ENCODE measurements at regions not wholly inside any gene's neighbourhood (a gene's known extent, or its start where the extent isn't known, plus 50 kb on each side); places are given as distances from the start of the nearest gene placed in this dataset.
"Not testable (repeated sequence)": the region's sequence is repeated elsewhere in the genome, so short reads cannot be mapped to it uniquely, and the experiment has no call there.

DNA sequence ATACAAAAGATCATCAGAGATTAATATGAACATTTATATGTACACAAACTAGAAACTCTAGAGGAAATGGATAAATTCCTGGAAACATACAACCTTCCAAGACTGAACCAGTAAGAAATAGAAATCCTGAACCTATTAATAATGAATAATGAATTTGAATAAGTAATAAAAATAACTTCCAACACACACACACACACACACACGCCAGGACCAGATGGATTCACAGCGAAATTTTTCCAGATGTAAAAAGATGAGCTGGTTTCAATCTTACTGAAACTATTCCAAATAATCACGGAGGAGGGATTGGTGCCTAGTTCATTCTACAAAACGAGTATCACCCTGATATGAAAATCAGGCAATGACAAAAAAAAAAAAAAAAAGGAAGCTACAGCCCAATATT, 1095.0 kb downstream of the FAT4 start:
- POLR2A ChIA-PET, result no interaction called here
- CTCF ChIA-PET, result no interaction called here
- H3K9me3 Mint-ChIP-seq, result peaks cover 0 to 30% (median 22%) of the 10 kb centered on the region in 5 donors

DNA sequence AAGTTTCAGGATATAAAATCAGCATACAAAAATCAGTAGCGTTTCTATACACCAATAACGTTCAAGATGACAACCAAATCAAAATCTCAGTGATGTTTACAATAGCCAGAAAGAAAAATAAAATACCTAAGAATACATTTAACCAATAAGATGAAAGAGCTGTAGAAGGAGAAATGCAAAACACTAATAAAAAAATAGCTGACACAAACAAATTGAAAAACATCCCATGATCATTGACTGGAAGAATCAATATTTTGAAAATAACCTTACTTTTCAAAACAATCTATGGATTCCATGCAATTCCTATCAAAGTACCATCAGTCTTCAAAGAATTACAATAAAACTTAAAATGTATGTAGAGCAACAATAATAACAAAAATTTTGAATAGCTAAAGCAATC, 1096.3 kb downstream of the FAT4 start:
- H3K4me1 ChIP-seq (ENCODE audit: insufficient read depth, low read length), result no peaks in the 10 kb centered on the region
- no peak for DNase-seq
- no peak overlapping the region for H3K4me3 Mint-ChIP-seq
- no peaks in the 10 kb centered on the region for H3K9me3 ChIP-seq (ENCODE audit: low read length)
- no peak overlapping the region for H3K27ac Mint-ChIP-seq
- H3K27ac ChIP-seq (ENCODE audit: low read depth, low read length), result no peak overlapping the region
- POLR2A ChIA-PET, result no interaction called here
- H3K27me3 Mint-ChIP-seq, result no peaks in the 10 kb centered on the region
- no peak overlapping the region for H3K4me3 ChIP-seq (ENCODE audit: low read length)
- CTCF ChIA-PET, result no interaction called here
- no peaks in the 10 kb centered on the region for H3K36me3 ChIP-seq (ENCODE audit: insufficient read depth, low read length)
- H3K36me3 Mint-ChIP-seq, result no peaks in the 10 kb centered on the region
- H3K4me1 Mint-ChIP-seq, result no peaks in the 10 kb centered on the region
- H3K27me3 ChIP-seq (ENCODE audit: insufficient read depth, low read length, poor library complexity, severe bottlenecking), result no peaks in the 10 kb centered on the region
- peaks cover 0 to 30% (median 20%) of the 10 kb centered on the region in 5 donors for H3K9me3 Mint-ChIP-seq

More for the DNA sequence above, 1095.0 kb downstream of the FAT4 start:
- Mint-ChIP-seq H3K4me3 (no peak overlapping the region), H3K27ac (no peak overlapping the region), H3K36me3 (no peaks in the 10 kb centered on the region), H3K27me3 (no peaks in the 10 kb centered on the region), H3K4me1 (no peaks in the 10 kb centered on the region)
- H3K27ac ChIP-seq (ENCODE audit: low read depth, low read length), result no peak overlapping the region
- H3K9me3 ChIP-seq (ENCODE audit: low read length), result no peaks in the 10 kb centered on the region
- no peak for DNase-seq
- no peaks in the 10 kb centered on the region for H3K27me3 ChIP-seq (ENCODE audit: insufficient read depth, low read length, poor library complexity, severe bottlenecking)
- H3K4me3 ChIP-seq (ENCODE audit: low read length), result no peak overlapping the region
- H3K4me1 ChIP-seq (ENCODE audit: insufficient read depth, low read length), result no peaks in the 10 kb centered on the region
- H3K36me3 ChIP-seq (ENCODE audit: insufficient read depth, low read length), result no peaks in the 10 kb centered on the region

DNA sequence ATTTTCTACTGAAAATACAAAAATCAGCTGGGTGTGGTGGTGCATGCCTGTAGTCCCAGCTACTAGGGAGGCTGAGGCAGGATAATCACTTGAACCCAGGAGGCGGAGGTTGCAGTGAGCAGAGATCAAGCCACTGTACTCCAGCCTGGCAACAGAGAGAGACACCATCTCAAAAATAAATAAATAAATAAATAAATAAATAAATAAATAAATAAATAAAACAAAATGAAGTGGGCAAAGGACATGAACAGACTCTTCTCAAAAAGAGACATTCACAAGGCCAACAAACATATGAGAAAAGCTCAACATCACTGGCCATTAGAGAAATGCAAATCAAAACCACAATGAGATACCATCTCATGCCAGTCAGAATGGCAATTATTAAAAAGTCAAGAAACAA, 1097.6 kb downstream of the FAT4 start:
- H3K9me3 Mint-ChIP-seq, result peaks cover 0 to 29% (median 20%) of the 10 kb centered on the region in 5 donors
- DNase-seq; H3K4me1 ChIP-seq (ENCODE audit: insufficient read depth, low read length); H3K27ac Mint-ChIP-seq; CTCF ChIA-PET; POLR2A ChIA-PET; H3K4me1 Mint-ChIP-seq; H3K9me3 ChIP-seq (ENCODE audit: low read length); H3K36me3 Mint-ChIP-seq; H3K27ac ChIP-seq (ENCODE audit: low read depth, low read length); H3K27me3 ChIP-seq (ENCODE audit: insufficient read depth, low read length, poor library complexity, severe bottlenecking); H3K27me3 Mint-ChIP-seq; H3K4me3 Mint-ChIP-seq; H3K36me3 ChIP-seq (ENCODE audit: insufficient read depth, low read length); H3K4me3 ChIP-seq (ENCODE audit: low read length): not testable (repeated sequence)

DNA sequence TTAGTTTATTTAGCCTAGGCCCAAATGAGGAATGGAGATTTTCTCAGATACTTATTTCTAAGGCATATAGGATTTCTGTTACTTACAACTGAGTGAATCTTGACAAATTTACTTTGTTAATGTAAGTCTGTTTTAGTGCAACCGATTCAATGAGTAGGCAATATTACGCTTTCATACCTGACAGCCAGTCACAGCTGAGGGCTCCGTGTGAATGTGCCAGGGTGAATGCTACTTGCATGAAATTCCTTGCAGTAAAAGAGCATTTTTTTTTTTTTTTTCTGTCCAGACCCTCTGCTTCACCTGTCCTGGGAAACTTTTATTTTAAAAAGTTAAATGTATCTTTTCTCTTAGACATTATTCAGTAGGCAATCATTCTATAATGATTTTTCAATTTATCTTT, 1100.0 kb downstream of the FAT4 start:
- Mint-ChIP-seq H3K9me3 (peaks cover 0 to 37% (median 15%) of the 10 kb centered on the region in 5 donors), H3K4me1 (no peaks in the 10 kb centered on the region), H3K27me3 (no peaks in the 10 kb centered on the region), H3K27ac (no peak overlapping the region), H3K36me3 (no peaks in the 10 kb centered on the region), H3K4me3 (no peak overlapping the region)
- Histone ChIP-seq H3K4me3 (ENCODE audit: low read length) (no peak overlapping the region), H3K27me3 (ENCODE audit: insufficient read depth, low read length, poor library complexity, severe bottlenecking) (no peaks in the 10 kb centered on the region), H3K9me3 (ENCODE audit: low read length) (no peaks in the 10 kb centered on the region), H3K36me3 (ENCODE audit: insufficient read depth, low read length) (no peaks in the 10 kb centered on the region), H3K4me1 (ENCODE audit: insufficient read depth, low read length) (no peaks in the 10 kb centered on the region), H3K27ac (ENCODE audit: low read depth, low read length) (no peak overlapping the region)
- DNase-seq, result no peak
- ChIA-PET CTCF (no interaction called here), POLR2A (no interaction called here)

DNA sequence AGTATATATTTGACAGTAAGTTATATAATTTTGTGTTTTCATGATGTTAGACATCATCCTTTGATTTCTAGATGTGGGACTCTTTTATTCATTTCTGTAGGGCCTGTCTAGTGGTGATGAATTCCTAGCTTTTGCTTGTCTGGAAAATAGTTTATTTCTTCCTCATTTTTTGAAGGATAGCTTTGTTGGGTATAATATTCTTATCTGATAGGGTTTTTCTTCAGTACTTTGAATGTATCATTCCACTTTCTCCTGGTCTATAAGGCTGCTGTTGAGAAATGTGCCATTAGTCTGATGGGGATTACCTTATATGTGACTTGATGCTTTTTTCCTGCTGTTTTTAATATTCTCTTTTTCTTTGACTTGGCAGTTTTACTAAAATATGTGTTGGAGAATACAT, 1104.5 kb downstream of the FAT4 start:
- ChIA-PET CTCF (no interaction called here), POLR2A (no interaction called here)
- Histone ChIP-seq H3K4me1 (ENCODE audit: insufficient read depth, low read length) (no peaks in the 10 kb centered on the region), H3K36me3 (ENCODE audit: insufficient read depth, low read length) (no peaks in the 10 kb centered on the region), H3K4me3 (ENCODE audit: low read length) (no peak overlapping the region), H3K27me3 (ENCODE audit: insufficient read depth, low read length, poor library complexity, severe bottlenecking) (no peaks in the 10 kb centered on the region), H3K9me3 (ENCODE audit: low read length) (no peaks in the 10 kb centered on the region), H3K27ac (ENCODE audit: low read depth, low read length) (no peak overlapping the region)
- Mint-ChIP-seq H3K4me3 (no peak overlapping the region), H3K36me3 (no peaks in the 10 kb centered on the region), H3K27me3 (no peaks in the 10 kb centered on the region), H3K9me3 (peaks cover 3 to 39% (median 16%) of the 10 kb centered on the region in 5 donors), H3K27ac (no peak overlapping the region), H3K4me1 (no peaks in the 10 kb centered on the region)
- no peak for DNase-seq

DNA sequence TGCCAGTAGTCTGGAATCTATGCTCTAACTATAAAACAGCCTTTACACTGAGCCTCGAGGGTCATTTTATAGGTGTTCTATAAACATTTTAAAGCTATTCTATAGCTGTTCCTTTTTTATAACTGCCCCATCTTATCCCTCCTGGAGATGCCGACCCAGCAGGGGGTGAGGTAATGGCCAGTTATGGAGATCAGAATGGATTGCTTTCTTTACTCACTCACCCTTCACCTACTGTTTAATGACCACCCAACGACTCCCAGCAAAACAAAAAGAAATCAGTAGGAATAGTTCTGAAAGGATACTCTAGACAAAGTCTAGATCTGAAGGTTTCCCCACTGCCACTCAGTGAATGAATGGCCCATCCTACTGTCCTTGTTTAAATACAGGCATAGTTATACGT, 1113.1 kb downstream of the FAT4 start:
- no peaks in the 10 kb centered on the region for H3K9me3 ChIP-seq (ENCODE audit: low read length)
- H3K27me3 ChIP-seq (ENCODE audit: insufficient read depth, low read length, poor library complexity, severe bottlenecking), result no peaks in the 10 kb centered on the region
- DNase-seq, result no peak
- H3K4me1 ChIP-seq (ENCODE audit: insufficient read depth, low read length), result no peaks in the 10 kb centered on the region
- no peak overlapping the region for H3K4me3 ChIP-seq (ENCODE audit: low read length)
- no peaks in the 10 kb centered on the region for H3K36me3 ChIP-seq (ENCODE audit: insufficient read depth, low read length)
- H3K9me3 Mint-ChIP-seq, result peaks cover 3 to 25% (median 13%) of the 10 kb centered on the region in 5 donors
- no peaks in the 10 kb centered on the region for H3K27me3 Mint-ChIP-seq
- no peak overlapping the region for H3K27ac Mint-ChIP-seq
- no peaks in the 10 kb centered on the region for H3K36me3 Mint-ChIP-seq
- no peak overlapping the region for H3K27ac ChIP-seq (ENCODE audit: low read depth, low read length)
- CTCF ChIA-PET, result no interaction called here
- no peak overlapping the region for H3K4me3 Mint-ChIP-seq
- H3K4me1 Mint-ChIP-seq, result no peaks in the 10 kb centered on the region
- POLR2A ChIA-PET, result no interaction called here

DNA sequence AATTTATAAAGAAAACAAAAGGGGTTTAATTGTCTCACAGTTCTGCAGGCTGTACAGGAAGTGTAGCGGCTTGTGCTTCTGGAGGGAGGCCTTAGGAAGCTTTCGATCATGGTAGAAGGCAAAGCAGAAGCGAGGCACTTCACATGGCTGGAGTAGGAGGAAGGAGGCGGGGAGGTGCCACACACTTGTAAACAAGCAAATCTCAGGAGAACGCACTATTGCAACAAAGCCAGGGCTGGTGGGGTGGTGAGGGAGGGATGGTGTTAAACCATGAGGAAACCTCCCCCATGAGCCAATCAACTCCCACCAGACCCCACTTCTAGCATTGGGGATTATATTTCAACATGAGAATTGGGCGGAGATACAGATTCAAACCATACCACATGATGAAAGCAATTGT, 1116.3 kb downstream of the FAT4 start:
- no peak for DNase-seq
- Mint-ChIP-seq H3K4me1 (no peaks in the 10 kb centered on the region), H3K9me3 (peaks cover 7 to 26% (median 13%) of the 10 kb centered on the region in 5 donors), H3K27ac (no peak overlapping the region), H3K4me3 (no peak overlapping the region), H3K36me3 (no peaks in the 10 kb centered on the region), H3K27me3 (no peaks in the 10 kb centered on the region)
- Histone ChIP-seq H3K4me1 (ENCODE audit: insufficient read depth, low read length) (no peaks in the 10 kb centered on the region), H3K4me3 (ENCODE audit: low read length) (no peak overlapping the region), H3K9me3 (ENCODE audit: low read length) (no peaks in the 10 kb centered on the region), H3K27me3 (ENCODE audit: insufficient read depth, low read length, poor library complexity, severe bottlenecking) (no peaks in the 10 kb centered on the region), H3K36me3 (ENCODE audit: insufficient read depth, low read length) (no peaks in the 10 kb centered on the region), H3K27ac (ENCODE audit: low read depth, low read length) (no peak overlapping the region)
- CTCF ChIA-PET, result no interaction called here
- POLR2A ChIA-PET, result no interaction called here

DNA sequence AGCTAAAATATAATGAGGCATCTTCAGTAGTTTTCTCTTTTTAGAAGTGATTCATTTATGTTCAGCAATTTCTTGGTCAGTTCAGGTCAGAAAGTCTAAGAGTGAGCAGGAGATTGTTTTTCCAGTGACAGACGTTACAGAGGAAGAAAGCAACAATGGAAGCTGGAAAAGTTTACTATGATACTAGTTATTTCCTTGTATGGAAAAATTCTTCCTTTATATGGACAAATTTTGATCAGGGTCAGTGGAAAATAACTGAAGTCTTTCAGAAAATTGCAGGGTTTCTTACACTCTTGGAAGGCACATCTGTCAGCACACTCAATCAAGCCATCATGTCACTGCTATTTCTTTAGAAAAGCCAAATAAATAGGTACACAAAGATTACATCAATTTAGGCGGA, 1120.7 kb downstream of the FAT4 start:
- Mint-ChIP-seq H3K36me3 (no peaks in the 10 kb centered on the region), H3K9me3 (peaks cover 11 to 29% (median 20%) of the 10 kb centered on the region in 5 donors), H3K27me3 (no peaks in the 10 kb centered on the region), H3K4me1 (no peaks in the 10 kb centered on the region), H3K27ac (no peak overlapping the region), H3K4me3 (no peak overlapping the region)
- Histone ChIP-seq H3K9me3 (ENCODE audit: low read length) (no peaks in the 10 kb centered on the region), H3K4me3 (ENCODE audit: low read length) (no peak overlapping the region), H3K4me1 (ENCODE audit: insufficient read depth, low read length) (no peaks in the 10 kb centered on the region), H3K27me3 (ENCODE audit: insufficient read depth, low read length, poor library complexity, severe bottlenecking) (no peaks in the 10 kb centered on the region), H3K27ac (ENCODE audit: low read depth, low read length) (no peak overlapping the region), H3K36me3 (ENCODE audit: insufficient read depth, low read length) (no peaks in the 10 kb centered on the region)
- ChIA-PET CTCF (no interaction called here), POLR2A (no interaction called here)
- no peak for DNase-seq

DNA sequence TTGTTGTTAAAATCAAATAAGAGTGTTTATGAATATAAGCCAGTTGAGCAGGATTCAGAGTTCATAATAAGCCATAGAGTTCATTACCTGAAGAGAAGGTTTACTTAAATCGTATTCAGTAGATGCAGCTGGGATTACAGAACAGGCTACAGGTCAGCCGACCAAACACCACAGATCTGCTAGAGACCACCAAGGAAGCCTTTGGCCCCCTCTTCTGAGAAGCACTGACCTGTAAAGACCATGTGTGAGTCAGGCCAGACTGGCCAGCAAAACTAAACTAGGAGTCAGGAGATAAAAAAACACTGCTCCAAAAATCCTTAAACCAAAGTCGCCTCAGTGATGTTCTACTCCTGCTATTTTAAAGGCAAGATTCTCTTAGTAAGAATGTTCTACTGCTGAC, 1125.5 kb downstream of the FAT4 start:
- H3K27me3 Mint-ChIP-seq, result no peaks in the 10 kb centered on the region
- no peak overlapping the region for H3K27ac Mint-ChIP-seq
- no peaks in the 10 kb centered on the region for H3K27me3 ChIP-seq (ENCODE audit: insufficient read depth, low read length, poor library complexity, severe bottlenecking)
- no peaks in the 10 kb centered on the region for H3K9me3 ChIP-seq (ENCODE audit: low read length)
- no peaks in the 10 kb centered on the region for H3K4me1 Mint-ChIP-seq
- no peak for DNase-seq
- H3K9me3 Mint-ChIP-seq, result peaks cover 7 to 32% (median 15%) of the 10 kb centered on the region in 5 donors
- no peaks in the 10 kb centered on the region for H3K36me3 Mint-ChIP-seq
- no peaks in the 10 kb centered on the region for H3K36me3 ChIP-seq (ENCODE audit: insufficient read depth, low read length)
- H3K4me1 ChIP-seq (ENCODE audit: insufficient read depth, low read length), result no peaks in the 10 kb centered on the region
- no peak overlapping the region for H3K4me3 Mint-ChIP-seq
- no peak overlapping the region for H3K4me3 ChIP-seq (ENCODE audit: low read length)
- H3K27ac ChIP-seq (ENCODE audit: low read depth, low read length), result no peak overlapping the region
- ChIA-PET CTCF (no interaction called here), POLR2A (no interaction called here)
